ENCODE measurements at regions not wholly inside any gene's neighbourhood (a gene's known extent, or its start where the extent isn't known, plus 50 kb on each side); places are given as distances from the start of the nearest gene placed in this dataset.

DNA sequence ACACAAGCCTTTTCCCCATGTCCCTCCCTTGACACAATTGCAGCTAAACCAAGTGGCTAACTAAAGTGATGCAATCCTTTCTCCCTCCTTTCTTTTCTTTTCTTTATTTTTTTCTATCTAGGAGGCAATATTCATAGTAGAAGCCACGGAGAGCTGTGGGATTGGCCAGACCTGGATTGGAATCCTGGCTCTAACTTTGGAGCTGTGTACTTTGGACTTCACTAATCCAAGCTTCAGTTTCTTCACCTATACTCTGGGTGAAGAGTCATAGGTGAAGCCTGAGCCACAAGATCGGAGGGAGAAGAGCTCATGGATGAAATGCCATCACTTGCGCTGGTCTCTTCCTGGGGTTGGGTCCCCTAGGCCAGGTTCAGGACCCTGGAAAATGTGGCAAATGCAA is 177.2 kb downstream of the IRX5 start:
- TF ChIP-seq, protein P1, sequence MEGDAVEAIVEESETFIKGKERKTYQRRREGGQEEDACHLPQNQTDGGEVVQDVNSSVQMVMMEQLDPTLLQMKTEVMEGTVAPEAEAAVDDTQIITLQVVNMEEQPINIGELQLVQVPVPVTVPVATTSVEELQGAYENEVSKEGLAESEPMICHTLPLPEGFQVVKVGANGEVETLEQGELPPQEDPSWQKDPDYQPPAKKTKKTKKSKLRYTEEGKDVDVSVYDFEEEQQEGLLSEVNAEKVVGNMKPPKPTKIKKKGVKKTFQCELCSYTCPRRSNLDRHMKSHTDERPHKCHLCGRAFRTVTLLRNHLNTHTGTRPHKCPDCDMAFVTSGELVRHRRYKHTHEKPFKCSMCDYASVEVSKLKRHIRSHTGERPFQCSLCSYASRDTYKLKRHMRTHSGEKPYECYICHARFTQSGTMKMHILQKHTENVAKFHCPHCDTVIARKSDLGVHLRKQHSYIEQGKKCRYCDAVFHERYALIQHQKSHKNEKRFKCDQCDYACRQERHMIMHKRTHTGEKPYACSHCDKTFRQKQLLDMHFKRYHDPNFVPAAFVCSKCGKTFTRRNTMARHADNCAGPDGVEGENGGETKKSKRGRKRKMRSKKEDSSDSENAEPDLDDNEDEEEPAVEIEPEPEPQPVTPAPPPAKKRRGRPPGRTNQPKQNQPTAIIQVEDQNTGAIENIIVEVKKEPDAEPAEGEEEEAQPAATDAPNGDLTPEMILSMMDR (IDR thresholded peaks at IDR 0.05; ENCODE audit: control extremely low read depth, extremely low read depth, low read depth, missing control alignments) = no peak
- ChIA-PET POLR2A (no interaction called here), CTCF (interaction anchor here (0.9 to 2.0 kb wide), 2 partner anchors 14 to 28 kb away, joined by 3 to 4 read pairs; no protein-coding TSS in a partner anchor)
- no peak for DNase-seq (ENCODE audit: extremely low spot score)

GRCh38 chr16:55113210-55113609 is 182.5 kb downstream of the IRX5 start:
- ChIA-PET POLR2A (no interaction called here), CTCF (no interaction called here)
- TF ChIP-seq, protein P1 (IDR thresholded peaks at IDR 0.05; ENCODE audit: control extremely low read depth, extremely low read depth, low read depth, missing control alignments) = no peak
- no peak for DNase-seq (ENCODE audit: extremely low spot score)

GRCh38 chr16:55115506-55115905 is 184.8 kb downstream of the IRX5 start:
- ChIA-PET POLR2A (no interaction called here), CTCF (interaction anchor here (1.0 kb wide), 1 partner anchor 585 kb away, joined by 3 read pairs; no protein-coding TSS in a partner anchor)
- no peak for DNase-seq (ENCODE audit: extremely low spot score)
- TF ChIP-seq, protein P1 (IDR thresholded peaks at IDR 0.05; ENCODE audit: control extremely low read depth, extremely low read depth, low read depth, missing control alignments) = no peak

DNA sequence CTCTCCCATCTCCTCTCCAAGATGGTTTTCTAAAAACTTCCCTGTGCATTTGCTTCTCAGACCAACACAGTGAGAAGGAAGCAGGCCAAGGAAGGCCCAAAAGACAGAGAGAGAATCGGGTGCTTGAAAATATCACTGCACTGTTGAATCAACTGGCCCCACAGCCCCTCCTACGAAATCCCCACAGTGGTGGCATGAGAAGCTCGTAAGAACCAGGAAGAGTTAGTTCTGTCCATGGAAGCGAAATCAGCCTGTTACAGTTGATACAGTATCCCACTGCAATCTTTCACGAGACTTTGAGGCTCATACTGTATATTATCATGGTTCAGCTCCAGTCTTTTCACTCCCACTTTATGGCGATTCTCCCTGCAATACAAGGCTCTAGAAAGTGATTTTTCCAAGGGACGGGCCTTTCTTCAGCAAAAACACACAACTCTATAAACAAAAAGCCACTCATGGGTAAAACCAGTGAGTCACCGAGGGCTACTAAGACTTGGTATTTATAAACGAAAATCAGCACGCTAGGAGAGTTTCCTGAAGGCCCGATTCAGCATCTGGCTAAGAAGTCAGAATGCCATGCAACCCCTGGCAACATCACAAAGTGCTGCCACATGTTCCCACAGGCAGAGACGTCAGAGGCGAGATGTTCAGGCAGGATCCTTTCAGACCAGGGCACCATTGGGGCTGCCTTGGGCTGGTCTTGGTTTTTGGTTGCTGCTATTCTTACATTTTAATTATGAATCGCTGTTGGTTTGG is 185.7 kb downstream of the IRX5 start:
- CTCF ChIA-PET = interaction anchor here (1.0 kb wide), 1 partner anchor 586 kb away, joined by 3 read pairs; no protein-coding TSS in a partner anchor
- TF ChIP-seq, protein P1 (IDR thresholded peaks at IDR 0.05; ENCODE audit: control extremely low read depth, extremely low read depth, low read depth, missing control alignments) = no peak
- POLR2A ChIA-PET = no interaction called here

DNA sequence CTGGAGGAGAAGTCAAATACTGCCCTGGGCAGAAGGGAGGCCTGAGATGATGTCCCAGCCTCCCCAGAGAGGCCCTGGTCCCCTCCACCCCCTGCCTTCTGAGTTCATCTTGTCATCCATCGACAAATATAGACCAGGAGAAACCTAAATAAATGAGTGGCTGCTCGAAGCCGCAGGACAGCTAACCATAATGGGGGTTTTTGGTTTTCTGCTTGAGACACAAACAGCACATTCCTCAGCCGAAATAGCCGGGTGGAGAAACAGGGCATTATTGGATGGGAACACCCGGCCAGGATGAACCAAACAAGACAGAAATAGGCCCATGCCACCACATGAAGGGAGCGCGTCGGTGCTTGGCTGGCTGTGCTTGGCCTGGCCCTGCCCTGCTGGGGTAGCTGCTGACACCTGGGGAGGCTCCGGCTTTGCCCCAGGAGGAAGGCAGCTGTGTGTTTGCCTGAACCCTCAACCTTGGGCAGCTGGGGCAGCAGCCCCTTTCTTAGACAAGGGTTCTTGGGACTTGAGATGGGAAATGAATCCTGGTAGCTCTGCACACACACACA is 188.1 kb downstream of the IRX5 start:
- ChIA-PET POLR2A (no interaction called here), CTCF (no interaction called here)
- TF ChIP-seq, protein P1 (IDR thresholded peaks at IDR 0.05; ENCODE audit: control extremely low read depth, extremely low read depth, low read depth, missing control alignments) = no peak
- DNase-seq (ENCODE audit: extremely low spot score) = no peak

More for the DNA sequence above, 185.7 kb downstream of the IRX5 start:
- DNase-seq (ENCODE audit: extremely low spot score) = no peak

DNA sequence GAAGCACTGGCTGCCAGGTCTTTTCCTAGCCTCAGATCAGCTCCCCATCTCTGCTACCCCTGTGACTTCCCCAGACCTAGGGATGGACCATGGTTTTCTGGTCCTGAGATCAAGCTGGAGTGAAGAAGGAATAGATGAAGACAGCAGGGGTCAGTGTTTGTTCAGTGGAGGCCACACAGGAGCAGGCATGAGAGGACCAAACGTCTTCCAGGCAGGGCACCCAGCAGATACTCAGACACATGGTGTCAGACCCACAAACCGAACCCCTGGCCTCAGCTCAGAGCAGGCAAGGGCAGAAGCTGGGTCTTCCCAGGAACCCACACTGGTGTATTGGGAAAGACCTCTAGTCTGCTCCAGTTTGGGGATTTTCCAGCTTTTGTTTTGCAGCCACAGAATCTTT is 189.7 kb downstream of the IRX5 start:
- no peak for DNase-seq (ENCODE audit: extremely low spot score)
- TF ChIP-seq, protein P1 (IDR thresholded peaks at IDR 0.05; ENCODE audit: control extremely low read depth, extremely low read depth, low read depth, missing control alignments) = no peak
- POLR2A ChIA-PET = no interaction called here
- CTCF ChIA-PET = interaction anchor here (1.0 kb wide), 1 partner anchor 15 kb away, joined by 3 read pairs; no protein-coding TSS in a partner anchor
